ENCODE measurements at regions not wholly inside any gene's neighbourhood (a gene's known extent, or its start where the extent isn't known, plus 50 kb on each side); places are given as distances from the start of the nearest gene placed in this dataset.

DNA sequence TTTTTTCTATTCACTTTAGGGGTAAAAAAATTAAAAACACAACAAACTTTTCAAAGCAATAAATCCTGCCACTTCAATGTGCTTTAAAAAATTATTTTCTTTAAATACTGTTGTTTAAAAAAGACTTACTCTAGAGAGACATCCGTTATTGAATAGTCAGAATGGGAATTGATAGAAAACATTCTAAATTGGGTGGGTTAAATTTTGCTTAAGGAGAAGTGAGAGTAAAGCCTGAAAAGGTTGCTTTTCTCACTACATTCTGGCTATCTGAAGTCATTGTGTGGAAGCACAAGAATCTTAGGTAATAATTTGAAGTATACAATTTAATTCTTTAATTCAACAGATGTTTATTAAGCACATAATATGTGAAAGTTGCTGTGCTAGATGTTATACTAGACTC, 509.3 kb downstream of the NR2F1-AS1 start:
- Histone ChIP-seq H3K36me3 (ENCODE audit: insufficient read depth, low read length) (no peaks in the 10 kb centered on the region), H2AFZ (ENCODE audit: low read length) (no peak overlapping the region), H3K27ac (ENCODE audit: low read depth, low read length, poor library complexity, severe bottlenecking) (no peak overlapping the region), H4K20me1 (ENCODE audit: insufficient read depth, low read length) (no peaks in the 10 kb centered on the region), H3K4me2 (ENCODE audit: low read length) (no peak overlapping the region), H3K4me1 (ENCODE audit: insufficient read depth, low read length, poor library complexity, severe bottlenecking) (no peaks in the 10 kb centered on the region), H3K9me3 (ENCODE audit: low read length) (no peaks in the 10 kb centered on the region), H3K9me2 (ENCODE audit: insufficient read depth, low read length) (no peaks in the 10 kb centered on the region), H3K4me3 (ENCODE audit: low read depth, low read length, poor library complexity, severe bottlenecking) (no peak overlapping the region), H3K79me2 (ENCODE audit: insufficient read depth, low read depth, low read length) (no peaks in the 10 kb centered on the region)
- ChIA-PET POLR2A (no interaction called here), CTCF (ENCODE audit: unreplicated experiment) (no interaction called here)
- intact Hi-C loops (cut with micrococcal nuclease; ENCODE audit: unreplicated experiment), result no loop called here
- TF ChIP-seq EZH2phosphoT487 (IDR thresholded peaks at IDR 0.05; ENCODE audit: borderline replicate concordance, low read depth, low read length), result no peak
- TF ChIP-seq, protein P1, sequence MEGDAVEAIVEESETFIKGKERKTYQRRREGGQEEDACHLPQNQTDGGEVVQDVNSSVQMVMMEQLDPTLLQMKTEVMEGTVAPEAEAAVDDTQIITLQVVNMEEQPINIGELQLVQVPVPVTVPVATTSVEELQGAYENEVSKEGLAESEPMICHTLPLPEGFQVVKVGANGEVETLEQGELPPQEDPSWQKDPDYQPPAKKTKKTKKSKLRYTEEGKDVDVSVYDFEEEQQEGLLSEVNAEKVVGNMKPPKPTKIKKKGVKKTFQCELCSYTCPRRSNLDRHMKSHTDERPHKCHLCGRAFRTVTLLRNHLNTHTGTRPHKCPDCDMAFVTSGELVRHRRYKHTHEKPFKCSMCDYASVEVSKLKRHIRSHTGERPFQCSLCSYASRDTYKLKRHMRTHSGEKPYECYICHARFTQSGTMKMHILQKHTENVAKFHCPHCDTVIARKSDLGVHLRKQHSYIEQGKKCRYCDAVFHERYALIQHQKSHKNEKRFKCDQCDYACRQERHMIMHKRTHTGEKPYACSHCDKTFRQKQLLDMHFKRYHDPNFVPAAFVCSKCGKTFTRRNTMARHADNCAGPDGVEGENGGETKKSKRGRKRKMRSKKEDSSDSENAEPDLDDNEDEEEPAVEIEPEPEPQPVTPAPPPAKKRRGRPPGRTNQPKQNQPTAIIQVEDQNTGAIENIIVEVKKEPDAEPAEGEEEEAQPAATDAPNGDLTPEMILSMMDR (conservative IDR thresholded peaks at IDR 0.05; ENCODE audit: low read length), result no peak
- DNase-seq (ENCODE audit: low spot score), result no peak
- BruUV-seq (replicated peaks), result no TSS peak

DNA sequence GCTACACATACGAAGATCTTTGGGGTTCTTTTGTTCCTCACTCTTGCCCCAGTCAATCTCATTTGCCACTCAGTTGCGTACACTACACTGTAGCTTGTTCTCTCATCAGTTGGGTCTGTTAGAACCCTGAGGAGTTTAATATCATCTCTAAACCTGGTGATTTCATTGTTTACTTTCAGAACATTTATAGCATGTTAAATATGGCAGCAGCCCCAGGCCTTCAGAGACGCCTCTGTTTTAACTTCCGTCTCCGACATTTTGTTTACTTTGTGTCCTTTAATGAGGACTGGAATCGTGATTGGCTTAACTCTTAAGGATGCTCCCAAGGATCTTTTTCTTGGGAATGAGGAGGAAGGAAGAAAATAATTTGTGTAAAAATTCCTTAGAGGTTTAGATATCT, 510.1 kb downstream of the NR2F1-AS1 start:
- ChIA-PET CTCF (ENCODE audit: unreplicated experiment) (no interaction called here), POLR2A (interaction anchor here (0.6 to 0.7 kb wide), 2 partner anchors 100 to 1204 kb away, joined by 3 read pairs; no protein-coding TSS in a partner anchor)
- no peak overlapping the region for H3K4me2 ChIP-seq (ENCODE audit: low read length)
- DNase-seq (ENCODE audit: low spot score), result no peak
- H3K4me1 ChIP-seq (ENCODE audit: insufficient read depth, low read length, poor library complexity, severe bottlenecking), result no peaks in the 10 kb centered on the region
- no TSS peak for BruUV-seq (replicated peaks)
- H3K27ac ChIP-seq (ENCODE audit: low read depth, low read length, poor library complexity, severe bottlenecking), result no peak overlapping the region
- no peaks in the 10 kb centered on the region for H3K79me2 ChIP-seq (ENCODE audit: insufficient read depth, low read depth, low read length)
- TF ChIP-seq EZH2phosphoT487 (IDR thresholded peaks at IDR 0.05; ENCODE audit: borderline replicate concordance, low read depth, low read length), result no peak
- TF ChIP-seq, protein P1 (conservative IDR thresholded peaks at IDR 0.05; ENCODE audit: low read length), result no peak
- H3K36me3 ChIP-seq (ENCODE audit: insufficient read depth, low read length), result no peaks in the 10 kb centered on the region
- intact Hi-C loops (cut with micrococcal nuclease; ENCODE audit: unreplicated experiment), result no loop called here
- no peaks in the 10 kb centered on the region for H3K9me2 ChIP-seq (ENCODE audit: insufficient read depth, low read length)
- H3K4me3 ChIP-seq (ENCODE audit: low read depth, low read length, poor library complexity, severe bottlenecking), result no peak overlapping the region
- H3K9me3 ChIP-seq (ENCODE audit: low read length), result no peaks in the 10 kb centered on the region
- H2AFZ ChIP-seq (ENCODE audit: low read length), result no peak overlapping the region
- no peaks in the 10 kb centered on the region for H4K20me1 ChIP-seq (ENCODE audit: insufficient read depth, low read length)

DNA sequence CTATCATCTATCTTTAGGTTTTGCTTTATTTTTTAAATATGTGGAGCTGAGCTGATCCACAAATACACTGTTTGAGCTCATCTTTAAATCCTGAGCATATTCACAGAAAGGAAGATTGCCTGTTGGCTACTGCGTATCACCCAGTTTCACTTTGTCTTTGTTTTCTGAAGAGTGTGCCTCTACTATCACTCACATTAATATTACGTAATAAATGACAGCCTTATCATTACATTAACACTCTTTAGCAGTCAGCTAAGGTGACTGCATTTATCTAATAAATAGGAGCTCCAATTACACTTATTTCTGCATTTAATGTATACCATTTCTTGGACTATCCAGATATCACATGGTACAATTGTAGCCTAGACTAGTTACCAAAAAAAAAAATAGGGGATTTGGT, 511.7 kb downstream of the NR2F1-AS1 start:
- no peaks in the 10 kb centered on the region for H3K4me1 ChIP-seq (ENCODE audit: insufficient read depth, low read length, poor library complexity, severe bottlenecking)
- H3K4me2 ChIP-seq (ENCODE audit: low read length), result no peak overlapping the region
- H4K20me1 ChIP-seq (ENCODE audit: insufficient read depth, low read length), result no peaks in the 10 kb centered on the region
- ChIA-PET POLR2A (no interaction called here), CTCF (ENCODE audit: unreplicated experiment) (no interaction called here)
- no peak overlapping the region for H3K4me3 ChIP-seq (ENCODE audit: low read depth, low read length, poor library complexity, severe bottlenecking)
- H3K9me2 ChIP-seq (ENCODE audit: insufficient read depth, low read length), result no peaks in the 10 kb centered on the region
- no peaks in the 10 kb centered on the region for H3K79me2 ChIP-seq (ENCODE audit: insufficient read depth, low read depth, low read length)
- BruUV-seq (replicated peaks), result no TSS peak
- H3K36me3 ChIP-seq (ENCODE audit: insufficient read depth, low read length), result no peaks in the 10 kb centered on the region
- intact Hi-C loops (cut with micrococcal nuclease; ENCODE audit: unreplicated experiment), result no loop called here
- no peak overlapping the region for H2AFZ ChIP-seq (ENCODE audit: low read length)
- no peak for DNase-seq (ENCODE audit: low spot score)
- TF ChIP-seq, protein P1 (conservative IDR thresholded peaks at IDR 0.05; ENCODE audit: low read length), result no peak
- no peak for TF ChIP-seq EZH2phosphoT487 (IDR thresholded peaks at IDR 0.05; ENCODE audit: borderline replicate concordance, low read depth, low read length)
- H3K9me3 ChIP-seq (ENCODE audit: low read length), result no peaks in the 10 kb centered on the region
- H3K27ac ChIP-seq (ENCODE audit: low read depth, low read length, poor library complexity, severe bottlenecking), result no peak overlapping the region

Measured in OCI-LY7 (cell line).